Sigmoid colon (tissue), 6 donors: ENCODE measurements at regions not wholly inside any gene's neighbourhood (a gene's known extent, or its start where the extent isn't known, plus 50 kb on each side); places are given as distances from the start of the nearest gene placed in this dataset.

Experiments used
- DNase-seq: peaks from one replicate; pipeline ENCODE4 v3.0.0-alpha.2; 2019
- H3K27ac ChIP-seq, 4 donors: fragments of 200-600 bp; sonication (generic); one replicate each; pipeline ENCODE4 v1.5.1; 2016 to 2019; ENCODE audit warnings: mild to moderate bottlenecking in 1 of 4
- H3K27me3 ChIP-seq, 3 donors: fragments of 200-600 bp; sonication (generic); one replicate each; pipeline ENCODE4 v1.5.1; 2019; ENCODE audit warnings: mild to moderate bottlenecking in 1 of 3
- H3K36me3 ChIP-seq, 4 donors: fragments of 200-600 bp; sonication (generic); one replicate each; pipeline ENCODE4 v1.5.1; 2016 to 2019
- H3K4me1 ChIP-seq, 4 donors: fragments of 200-600 bp; sonication (generic); one replicate each; pipeline ENCODE4 v1.5.1; 2017 to 2019
- H3K4me3 ChIP-seq, 4 donors: fragments of 200-600 bp; sonication (generic); one replicate each; pipeline ENCODE4 v1.5.1; 2017 to 2019; ENCODE audit warnings: mild to moderate bottlenecking in 2 of 4, moderate library complexity in 1 of 4
- H3K9me3 ChIP-seq, 4 donors: fragments of 200-600 bp in 3 of 4; sonication (generic) in 3 of 4; one replicate each; pipeline versions ENCODE4 v1.5.1 to v1.6.1; 2013 to 2019
- EP300 ChIP-seq, 4 donors: sonication (generic); formaldehyde crosslinking; IDR thresholded peaks; one replicate each; pipeline ENCODE4 v1.6.1; 2017; ENCODE audit warnings: antibody characterized with exemption in 4 of 4
- POLR2A ChIP-seq, 2 donors: fragments of 450-650 bp; IDR thresholded peaks; one replicate each; pipeline ENCODE4 v1.6.1; 2016; ENCODE audit warnings: antibody characterized with exemption in 2 of 2, mild to moderate bottlenecking in 2 of 2, moderate library complexity in 2 of 2
- POLR2AphosphoS5 ChIP-seq, 4 donors: sonication (generic); formaldehyde crosslinking; IDR thresholded peaks; one replicate each; pipeline ENCODE4 v1.6.1; 2017; ENCODE audit warnings: antibody characterized with exemption in 4 of 4
- WGBS, 2 donors: extraction: QIAGEN DNeasy Blood & Tissue Kit; methylation state at CpG; one replicate each; pipeline ENCODE4 v1.1.7; 2013; 5-methylcytosine and 5-hydroxymethylcytosine counted together
- intact Hi-C: fragments of 100-400 bp; cut with DNase I; formaldehyde crosslinking; loops from one replicate; pipeline ENCODE4 v1.15.1; 2023
- TF ChIP-seq, protein P1 (sequence below), 4 experiments: fragments of 450-650 bp in 3 of 4; fragments of 200-600 bp in 1 of 4; IDR thresholded peaks; one replicate each; pipeline ENCODE4 v1.5.1; 2016 to 2019; ENCODE audit warnings: antibody characterized with exemption in 4 of 4, mild to moderate bottlenecking in 3 of 4, moderate library complexity in 2 of 4
- donor health status: healthy with polysubstance abuse.
- donor health status: healthy.

DNA sequence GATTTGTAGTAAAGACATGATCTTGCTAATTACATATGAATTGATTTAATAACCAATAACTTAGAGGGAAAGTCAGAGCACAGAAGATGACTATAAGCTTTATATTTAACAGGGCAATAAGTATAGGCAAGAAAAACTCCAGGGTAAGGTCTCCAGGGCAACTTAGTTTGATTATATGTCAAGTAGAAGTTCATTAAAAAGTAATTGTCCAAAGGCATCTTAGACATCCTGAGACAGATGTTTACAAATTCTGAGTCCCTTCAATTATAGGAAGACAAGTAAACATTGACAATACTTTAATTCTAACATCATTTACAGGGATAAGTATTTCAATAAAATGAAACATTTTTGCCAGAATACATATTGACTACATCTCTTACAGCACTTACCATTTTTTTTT, 416.0 kb downstream of the RAP2B start:
- H3K27ac ChIP-seq: no peak overlapping the region
- TF ChIP-seq, protein P1, sequence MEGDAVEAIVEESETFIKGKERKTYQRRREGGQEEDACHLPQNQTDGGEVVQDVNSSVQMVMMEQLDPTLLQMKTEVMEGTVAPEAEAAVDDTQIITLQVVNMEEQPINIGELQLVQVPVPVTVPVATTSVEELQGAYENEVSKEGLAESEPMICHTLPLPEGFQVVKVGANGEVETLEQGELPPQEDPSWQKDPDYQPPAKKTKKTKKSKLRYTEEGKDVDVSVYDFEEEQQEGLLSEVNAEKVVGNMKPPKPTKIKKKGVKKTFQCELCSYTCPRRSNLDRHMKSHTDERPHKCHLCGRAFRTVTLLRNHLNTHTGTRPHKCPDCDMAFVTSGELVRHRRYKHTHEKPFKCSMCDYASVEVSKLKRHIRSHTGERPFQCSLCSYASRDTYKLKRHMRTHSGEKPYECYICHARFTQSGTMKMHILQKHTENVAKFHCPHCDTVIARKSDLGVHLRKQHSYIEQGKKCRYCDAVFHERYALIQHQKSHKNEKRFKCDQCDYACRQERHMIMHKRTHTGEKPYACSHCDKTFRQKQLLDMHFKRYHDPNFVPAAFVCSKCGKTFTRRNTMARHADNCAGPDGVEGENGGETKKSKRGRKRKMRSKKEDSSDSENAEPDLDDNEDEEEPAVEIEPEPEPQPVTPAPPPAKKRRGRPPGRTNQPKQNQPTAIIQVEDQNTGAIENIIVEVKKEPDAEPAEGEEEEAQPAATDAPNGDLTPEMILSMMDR (IDR thresholded peaks at IDR 0.05): no peak
- TF ChIP-seq POLR2A (IDR thresholded peaks at IDR 0.05): no peak
- no peak for TF ChIP-seq EP300 (IDR thresholded peaks at IDR 0.05)
- no peak for TF ChIP-seq POLR2AphosphoS5 (IDR thresholded peaks at IDR 0.05)
- H3K27me3 ChIP-seq: no peaks in the 10 kb centered on the region
- H3K4me1 ChIP-seq: no peaks in the 10 kb centered on the region
- no peaks in the 10 kb centered on the region for H3K9me3 ChIP-seq
- intact Hi-C loops: no loop called here
- H3K4me3 ChIP-seq: no peak overlapping the region
- no peak for DNase-seq
- no peaks in the 10 kb centered on the region for H3K36me3 ChIP-seq

DNA sequence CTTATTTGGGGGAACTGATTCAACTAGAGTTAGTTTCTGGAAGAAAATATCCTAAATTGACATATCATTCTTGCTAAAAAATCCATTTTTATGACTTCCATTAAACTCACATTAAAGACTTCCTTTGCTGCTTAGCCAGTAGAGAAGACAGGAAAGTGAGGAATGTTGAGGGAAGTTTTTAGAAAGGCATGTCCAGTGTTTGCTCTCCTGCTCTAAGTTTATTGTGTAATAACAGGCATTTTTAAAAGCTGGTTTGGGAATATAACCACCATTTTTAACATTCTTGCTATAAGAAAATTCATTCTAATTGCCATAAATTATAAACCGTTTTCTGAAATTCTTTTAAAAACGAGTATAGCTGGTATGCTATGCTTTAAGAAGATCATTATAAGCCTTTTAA, 428.0 kb downstream of the RAP2B start:
- no peaks in the 10 kb centered on the region for H3K27me3 ChIP-seq
- H3K27ac ChIP-seq: no peak overlapping the region
- intact Hi-C loops: no loop called here
- 82 to 83% methylated on average over 2 of the region's 2 CpGs for WGBS, 2 donors
- H3K9me3 ChIP-seq: no peaks in the 10 kb centered on the region
- H3K4me1 ChIP-seq: no peaks in the 10 kb centered on the region
- no peak overlapping the region for H3K4me3 ChIP-seq
- TF ChIP-seq POLR2AphosphoS5 (IDR thresholded peaks at IDR 0.05) (no peak), EP300 (IDR thresholded peaks at IDR 0.05) (no peak), POLR2A (IDR thresholded peaks at IDR 0.05) (no peak)
- TF ChIP-seq, protein P1 (IDR thresholded peaks at IDR 0.05): no peak
- H3K36me3 ChIP-seq: no peaks in the 10 kb centered on the region
- no peak for DNase-seq

DNA sequence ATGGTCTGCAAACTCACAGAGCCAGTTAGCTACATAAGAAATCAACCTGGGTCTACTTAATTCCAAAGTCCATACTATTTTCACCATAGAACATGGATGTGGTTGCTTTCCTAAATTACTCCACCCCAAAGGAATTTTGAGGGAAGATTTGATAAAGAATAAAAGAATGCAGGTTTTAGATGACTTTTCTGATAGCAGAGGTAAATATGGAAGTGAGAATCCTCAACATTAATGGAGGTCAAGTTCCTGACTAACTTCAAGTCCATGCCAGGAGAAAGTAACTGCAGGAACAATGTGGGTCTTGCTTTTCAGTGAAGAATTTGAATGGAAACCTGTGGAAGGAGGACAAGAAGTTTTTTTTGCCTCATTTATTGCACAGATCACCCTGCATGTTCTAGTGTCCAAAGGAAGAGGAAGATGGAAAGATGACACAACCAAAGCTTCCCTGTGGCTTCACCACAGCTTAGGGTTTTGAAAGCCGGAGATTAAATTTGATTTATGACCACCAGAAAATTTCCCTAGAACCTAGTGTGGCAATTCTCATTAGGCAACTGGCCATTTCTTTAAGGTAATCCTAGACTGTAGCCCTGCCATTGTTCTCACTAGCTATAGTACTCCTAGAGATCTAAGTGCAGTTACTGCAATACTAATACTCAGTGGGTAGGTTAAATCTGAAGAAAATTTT, 429.7 kb downstream of the RAP2B start:
- Histone ChIP-seq H3K36me3 (no peaks in the 10 kb centered on the region), H3K9me3 (no peaks in the 10 kb centered on the region), H3K27ac (no peak overlapping the region), H3K4me3 (no peak overlapping the region), H3K27me3 (no peaks in the 10 kb centered on the region), H3K4me1 (no peaks in the 10 kb centered on the region)
- no peak for DNase-seq
- no peak for TF ChIP-seq POLR2AphosphoS5 (IDR thresholded peaks at IDR 0.05)
- TF ChIP-seq EP300 (IDR thresholded peaks at IDR 0.05): no peak
- no peak for TF ChIP-seq POLR2A (IDR thresholded peaks at IDR 0.05)
- intact Hi-C loops: no loop called here
- 72 to 84% methylated on average over 1 of the region's 1 CpG for WGBS, 2 donors

DNA sequence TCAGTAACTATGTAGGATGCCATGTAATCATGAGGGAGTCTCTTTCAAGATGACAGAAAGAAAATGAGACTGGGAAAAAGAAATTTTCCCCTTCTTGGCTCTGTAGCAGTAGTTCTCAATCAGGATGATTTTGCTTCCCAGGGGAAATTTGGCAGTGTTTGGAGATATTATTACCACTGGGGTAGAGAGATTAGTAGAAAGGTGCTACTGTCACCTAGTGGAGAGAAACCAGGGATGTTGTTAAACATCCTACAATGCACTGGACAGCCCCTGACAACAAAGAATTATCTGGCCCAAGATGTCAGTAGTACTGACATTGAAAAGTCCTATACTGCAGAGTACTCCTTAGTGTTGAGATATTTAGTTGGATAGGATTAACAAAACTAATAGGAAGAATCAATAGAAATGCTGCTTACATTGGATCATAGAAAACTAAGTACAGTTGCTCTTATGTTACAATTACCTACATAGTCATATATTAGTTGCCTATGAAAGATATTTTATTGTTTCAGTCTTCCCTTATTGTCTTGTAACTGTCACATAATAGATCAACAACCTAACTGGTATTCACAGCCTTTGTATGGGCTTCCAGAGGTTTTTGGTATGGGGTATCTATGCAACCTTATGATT, 433.3 kb downstream of the RAP2B start:
- H3K9me3 ChIP-seq: no peaks in the 10 kb centered on the region
- H3K4me3 ChIP-seq: no peak overlapping the region
- no peaks in the 10 kb centered on the region for H3K4me1 ChIP-seq
- H3K27me3 ChIP-seq: no peaks in the 10 kb centered on the region
- intact Hi-C loops: loop anchor here (5.0 kb wide), 2 partner anchors 553 to 568 kb away; no protein-coding TSS in a partner anchor
- no peak for DNase-seq
- TF ChIP-seq, protein P1 (IDR thresholded peaks at IDR 0.05): peak in 3 of 4 experiments; percentile 25 to 38 (median 36)
- TF ChIP-seq EP300 (IDR thresholded peaks at IDR 0.05): no peak
- no peak overlapping the region for H3K27ac ChIP-seq
- H3K36me3 ChIP-seq: no peaks in the 10 kb centered on the region

DNA sequence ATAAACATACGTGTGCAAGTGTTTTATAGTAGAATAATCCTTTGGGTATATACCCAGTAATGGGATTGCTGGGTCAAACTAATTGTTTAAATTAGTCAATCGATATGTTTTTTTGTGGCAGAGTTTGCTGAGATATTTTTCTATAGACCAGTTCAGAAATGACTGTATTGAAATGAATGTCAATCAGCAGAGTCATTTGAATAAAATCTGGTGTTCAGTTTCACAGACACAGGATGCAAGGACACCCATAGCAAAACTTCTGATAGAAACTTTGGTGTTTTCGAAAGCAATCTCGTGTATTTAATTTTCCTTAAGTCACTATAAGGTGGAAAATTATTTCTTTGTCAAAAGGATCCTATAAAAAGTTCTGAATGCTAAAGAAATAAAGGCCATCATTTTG, 434.4 kb downstream of the RAP2B start:
- no peaks in the 10 kb centered on the region for H3K27me3 ChIP-seq
- TF ChIP-seq POLR2A (IDR thresholded peaks at IDR 0.05) (no peak), POLR2AphosphoS5 (IDR thresholded peaks at IDR 0.05) (no peak), EP300 (IDR thresholded peaks at IDR 0.05) (no peak)
- TF ChIP-seq, protein P1 (IDR thresholded peaks at IDR 0.05): no peak
- H3K9me3 ChIP-seq: no peaks in the 10 kb centered on the region
- intact Hi-C loops: loop anchor here (5.0 kb wide), 2 partner anchors 554 to 569 kb away; no protein-coding TSS in a partner anchor
- WGBS, 2 donors: 85 to 87% methylated on average over 4 of the region's 4 CpGs
- no peak overlapping the region for H3K4me3 ChIP-seq
- no peak for DNase-seq
- no peaks in the 10 kb centered on the region for H3K4me1 ChIP-seq
- H3K36me3 ChIP-seq: no peaks in the 10 kb centered on the region
- H3K27ac ChIP-seq: no peak overlapping the region
